Glutamatergic neuron (in vitro differentiated cells): ENCODE measurements at regions not wholly inside any gene's neighbourhood (a gene's known extent, or its start where the extent isn't known, plus 50 kb on each side); places are given as distances from the start of the nearest gene placed in this dataset.

Experiments
- DNase-seq: peaks from one replicate; pipeline ENCODE4 v3.0.0; 2022
- H3K27ac Mint-ChIP-seq: one replicate; pipeline ENCODE4 v1.8.0; 2020; ENCODE audit warnings: mild to moderate bottlenecking, mixed read lengths, inconsistent platforms; ENCODE audit not compliant: unreplicated experiment
- H3K27me3 Mint-ChIP-seq: one replicate; pipeline ENCODE4 v1.8.0; 2020; ENCODE audit warnings: mild to moderate bottlenecking, moderate library complexity, mixed read lengths, inconsistent platforms; ENCODE audit not compliant: unreplicated experiment
- H3K36me3 Mint-ChIP-seq: one replicate; pipeline ENCODE4 v1.8.0; 2020; ENCODE audit warnings: mild to moderate bottlenecking, mixed read lengths, inconsistent platforms; ENCODE audit not compliant: unreplicated experiment
- H3K4me1 Mint-ChIP-seq: one replicate; pipeline ENCODE4 v1.8.0; 2020; ENCODE audit warnings: mild to moderate bottlenecking, low read depth, mixed read lengths, inconsistent platforms; ENCODE audit not compliant: unreplicated experiment
- H3K4me3 Mint-ChIP-seq: one replicate; pipeline ENCODE4 v1.8.0; 2020; ENCODE audit warnings: mild to moderate bottlenecking, mixed read lengths, inconsistent platforms; ENCODE audit not compliant: unreplicated experiment
- H3K9me3 Mint-ChIP-seq: one replicate; pipeline ENCODE4 v1.8.0; 2020; ENCODE audit warnings: mild to moderate bottlenecking, moderate library complexity, mixed read lengths, inconsistent platforms; ENCODE audit not compliant: unreplicated experiment
- CTCF ChIP-seq: fragments of 200-600 bp; sonication (generic); IDR thresholded peaks from one replicate; pipeline ENCODE4 v1.5.0; 2021; ENCODE audit not compliant: partially characterized antibody, unreplicated experiment

- no peak for TF ChIP-seq CTCF
- Mint-ChIP-seq H3K27me3 (no peaks in the 10 kb centered on the region), H3K4me1 (peaks cover 6% of the 10 kb centered on the region), H3K4me3 (no peak overlapping the region), H3K36me3 (no peaks in the 10 kb centered on the region), H3K9me3 (no peaks in the 10 kb centered on the region), H3K27ac (no peak overlapping the region)
- no peak for DNase-seq
Observed at GRCh38 chr5:103638979-103639378, 76.4 kb upstream of the NUDT12 start.

- Mint-ChIP-seq H3K27me3 (no peaks in the 10 kb centered on the region), H3K36me3 (no peaks in the 10 kb centered on the region), H3K9me3 (no peaks in the 10 kb centered on the region), H3K27ac (no peak overlapping the region), H3K4me1 (no peaks in the 10 kb centered on the region), H3K4me3 (no peak overlapping the region)
- DNase-seq, result no peak
- no peak for TF ChIP-seq CTCF
Observed at GRCh38 chr5:103624675-103625074, 62.1 kb upstream of the NUDT12 start.

- H3K4me1 Mint-ChIP-seq, result no peaks in the 10 kb centered on the region
- H3K9me3 Mint-ChIP-seq, result no peaks in the 10 kb centered on the region
- no peak for DNase-seq
- no peak overlapping the region for H3K27ac Mint-ChIP-seq
- H3K27me3 Mint-ChIP-seq, result no peaks in the 10 kb centered on the region
- no peaks in the 10 kb centered on the region for H3K36me3 Mint-ChIP-seq
- no peak overlapping the region for H3K4me3 Mint-ChIP-seq
- TF ChIP-seq CTCF, result no peak
Observed at GRCh38 chr5:103624035-103624480, 61.5 kb upstream of the NUDT12 start.

- DNase-seq, result no peak
- Mint-ChIP-seq H3K27me3 (no peaks in the 10 kb centered on the region), H3K36me3 (no peaks in the 10 kb centered on the region), H3K4me3 (no peak overlapping the region), H3K4me1 (no peaks in the 10 kb centered on the region), H3K27ac (no peak overlapping the region), H3K9me3 (no peaks in the 10 kb centered on the region)
- TF ChIP-seq CTCF, result no peak
Observed at GRCh38 chr5:103623425-103623824, 60.8 kb upstream of the NUDT12 start.

GRCh38 chr5:103621548-103621930 lies 59.0 kb upstream of the NUDT12 start:
- Mint-ChIP-seq H3K27ac (no peak overlapping the region), H3K36me3 (no peaks in the 10 kb centered on the region), H3K4me3 (no peak overlapping the region), H3K9me3 (no peaks in the 10 kb centered on the region), H3K27me3 (no peaks in the 10 kb centered on the region), H3K4me1 (no peaks in the 10 kb centered on the region)
- no peak for TF ChIP-seq CTCF
- DNase-seq, result no peak
